B cell (primary cell): ENCODE measurements at regions not wholly inside any gene's neighbourhood (a gene's known extent, or its start where the extent isn't known, plus 50 kb on each side); places are given as distances from the start of the nearest gene placed in this dataset.

ENCODE experiments used
- ATAC-seq: fragments of 200-7000 bp; cut with Tn5 transposase; one replicate; pipeline ENCODE4 v1.10.0; 2021; ENCODE audit warnings: low read depth, mild to moderate bottlenecking, moderate number of reproducible peaks, moderate library complexity
- CTCF ChIA-PET: fragments of 350-600 bp; sonication (Branson Sonifier 250); formaldehyde crosslinking; loops from one replicate; lab custom pipeline; 2021; ENCODE audit warnings: antibody characterized with exemption, inconsistent platforms; lab: Charles Lee
- POLR2A ChIA-PET: fragments of 350-600 bp; sonication (Branson Sonifier 250); formaldehyde crosslinking; loops from one replicate; lab custom pipeline; 2021; ENCODE audit warnings: antibody characterized with exemption; lab: Charles Lee
- DNase-seq: peaks from one replicate; pipeline ENCODE4 v3.0.0; 2013
- H2AFZ ChIP-seq: 2 replicates; pipeline ENCODE4 v1.6.1; 2012; ENCODE audit warnings: mild to moderate bottlenecking, low read depth, low read length; ENCODE audit not compliant: insufficient read depth, poor library complexity, severe bottlenecking
- H3K27ac ChIP-seq, 2 donors: 1 replicate in 1 of 2; 2 replicates in 1 of 2; pipeline ENCODE4 v1.5.1; 2012 to 2013; ENCODE audit warnings: low read length in 2 of 2, mild to moderate bottlenecking in 2 of 2, moderate library complexity in 1 of 2
- H3K27me3 ChIP-seq, 4 experiments: fragments of 200-600 bp in 1 of 4; sonication (generic) in 1 of 4; replicated peaks in 1 of 4; 1 replicate in 2 of 4; 2 replicates in 2 of 4; pipeline versions ENCODE4 v1.6.1 to v1.7.0; 2013 to 2016; ENCODE audit warnings: low read length in 3 of 4, mild to moderate bottlenecking in 2 of 4, mixed read lengths in 1 of 4, moderate library complexity in 1 of 4; ENCODE audit not compliant: insufficient read depth in 4 of 4, control insufficient read depth in 3 of 4; ENCODE audit errors: control extremely low read depth in 1 of 4
- H3K36me3 ChIP-seq, 2 experiments: replicated peaks in 1 of 2; 1 replicate in 1 of 2; 2 replicates in 1 of 2; pipeline versions ENCODE4 v1.6.1 to v1.7.1; 2013; ENCODE audit warnings: low read length in 1 of 2; ENCODE audit not compliant: insufficient read depth in 2 of 2, control insufficient read depth in 1 of 2; ENCODE audit errors: control extremely low read depth in 1 of 2, extremely low read depth in 1 of 2
- H3K4me1 ChIP-seq, 2 donors: fragments of 200-600 bp in 1 of 2; sonication (generic) in 1 of 2; 1 replicate in 1 of 2; 2 replicates in 1 of 2; pipeline versions ENCODE4 v1.5.1 to v1.6.1; 2013 to 2017; ENCODE audit warnings: low read length in 2 of 2; ENCODE audit not compliant: control insufficient read depth in 2 of 2, insufficient read depth in 2 of 2
- H3K4me2 ChIP-seq: replicated peaks from 2 replicates; pipeline ENCODE3; 2012; ENCODE audit warnings: mild to moderate bottlenecking, low read depth, low read length; ENCODE audit not compliant: poor library complexity, severe bottlenecking
- H3K4me3 ChIP-seq, 5 experiments: fragments of 200-600 bp in 1 of 5; sonication (generic) in 1 of 5; 1 replicate in 3 of 5; 2 replicates in 2 of 5; pipeline versions ENCODE4 v1.5.1 to v1.7.0; 2011 to 2016; ENCODE audit warnings: low read length in 4 of 5, mild to moderate bottlenecking in 4 of 5, low read depth in 2 of 5, control low read depth in 1 of 5, moderate library complexity in 1 of 5; ENCODE audit not compliant: insufficient read depth in 1 of 5; ENCODE audit errors: control extremely low read depth in 1 of 5, extremely low read depth in 1 of 5
- H3K79me2 ChIP-seq: fragments of 200-600 bp; sonication (generic); one replicate; pipeline ENCODE4 v1.6.0; 2016; ENCODE audit warnings: low read length; ENCODE audit not compliant: control insufficient read depth, insufficient read depth
- H3K9ac ChIP-seq: fragments of 200-600 bp; sonication (generic); 2 replicates; pipeline ENCODE4 v1.6.1; 2017; ENCODE audit warnings: mild to moderate bottlenecking, low read length, moderate library complexity
- H3K9me3 ChIP-seq, 3 donors: one replicate each; pipeline versions ENCODE4 v1.6.1 to v1.7.1; 2013; ENCODE audit warnings: low read length in 2 of 3; ENCODE audit not compliant: control insufficient read depth in 2 of 3, insufficient read depth in 1 of 3; ENCODE audit errors: control extremely low read depth in 1 of 3
- H4K20me1 ChIP-seq: 2 replicates; pipeline ENCODE4 v1.6.0; 2012; ENCODE audit warnings: mild to moderate bottlenecking, low read length; ENCODE audit not compliant: insufficient read depth, control insufficient read depth, poor library complexity, severe bottlenecking
- H3K27ac Mint-ChIP-seq: one replicate; pipeline ENCODE4 v1.8.0; 2021; ENCODE audit warnings: mixed read lengths
- H3K27me3 Mint-ChIP-seq: one replicate; pipeline ENCODE4 v1.8.0; 2021; ENCODE audit warnings: mixed read lengths
- H3K4me1 Mint-ChIP-seq: one replicate; pipeline ENCODE4 v1.8.0; 2021; ENCODE audit warnings: mixed read lengths
- H3K4me3 Mint-ChIP-seq: one replicate; pipeline ENCODE4 v1.8.0; 2021; ENCODE audit warnings: mixed read lengths
- H3K9me3 Mint-ChIP-seq: one replicate; pipeline ENCODE4 v1.8.0; 2022; ENCODE audit warnings: mixed read lengths; ENCODE audit not compliant: insufficient read depth
- EZH2 ChIP-seq: IDR thresholded peaks from 2 replicates; pipeline ENCODE4 v1.6.1; 2012; ENCODE audit warnings: borderline replicate concordance, low read depth, mild to moderate bottlenecking, moderate library complexity, low read length; ENCODE audit not compliant: insufficient read depth, poor library complexity, severe bottlenecking
- WGBS: methylation state at CpG from one replicate; pipeline ENCODE4 v1.1.5; 2013; ENCODE audit warnings: missing lambda C conversion rate; ENCODE audit not compliant: insufficient coverage; 5-methylcytosine and 5-hydroxymethylcytosine counted together
- intact Hi-C: fragments of 100-400 bp; cut with micrococcal nuclease; formaldehyde crosslinking; loops from one replicate; pipeline ENCODE4 v1.10.0; 2022
- TF ChIP-seq, protein P1 (sequence below): fragments of 200-600 bp; IDR thresholded peaks from one replicate; pipeline ENCODE4 v1.8.0; 2022; ENCODE audit warnings: antibody characterized with exemption, mild to moderate bottlenecking

DNA sequence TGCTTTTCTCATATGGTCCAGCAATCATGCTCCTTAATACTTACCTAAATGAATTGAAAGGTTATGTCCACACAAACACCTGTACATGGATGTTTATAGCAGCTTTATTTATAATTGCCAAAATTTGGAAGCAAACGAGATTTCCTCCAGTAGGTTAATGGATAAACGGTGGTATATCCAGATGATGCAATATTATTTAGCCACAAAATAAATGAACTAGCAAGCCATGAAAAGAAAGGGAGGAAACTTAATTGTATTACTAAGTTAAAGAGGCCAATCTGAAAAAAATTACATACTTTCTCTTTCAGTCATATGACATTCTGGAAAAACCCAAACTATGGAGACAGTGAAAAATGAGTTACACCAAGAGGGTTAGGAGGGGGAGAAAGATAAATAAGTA, 76.3 kb upstream of the LRRC7 start:
- CTCF ChIA-PET = no interaction called here
- Histone ChIP-seq H2AFZ (no peak overlapping the region), H3K9me3 (no peaks in the 10 kb centered on the region), H3K4me1 (no peaks in the 10 kb centered on the region), H3K79me2 (no peaks in the 10 kb centered on the region), H3K27ac (no peak overlapping the region), H3K4me2 (no peak overlapping the region), H3K36me3 (no peaks in the 10 kb centered on the region), H3K9ac (no peak overlapping the region), H3K27me3 (no peaks in the 10 kb centered on the region), H4K20me1 (no peaks in the 10 kb centered on the region), H3K4me3 (no peak overlapping the region)
- Mint-ChIP-seq H3K27me3 (no peaks in the 10 kb centered on the region), H3K9me3 (peaks cover 3% of the 10 kb centered on the region), H3K4me3 (no peak overlapping the region), H3K4me1 (no peaks in the 10 kb centered on the region), H3K27ac (no peak overlapping the region)
- DNase-seq (no peak), ATAC-seq (no peak)
- POLR2A ChIA-PET = no interaction called here
- no CpG with 5 or more reads among the region's 2 CpGs for WGBS
- TF ChIP-seq, protein P1, sequence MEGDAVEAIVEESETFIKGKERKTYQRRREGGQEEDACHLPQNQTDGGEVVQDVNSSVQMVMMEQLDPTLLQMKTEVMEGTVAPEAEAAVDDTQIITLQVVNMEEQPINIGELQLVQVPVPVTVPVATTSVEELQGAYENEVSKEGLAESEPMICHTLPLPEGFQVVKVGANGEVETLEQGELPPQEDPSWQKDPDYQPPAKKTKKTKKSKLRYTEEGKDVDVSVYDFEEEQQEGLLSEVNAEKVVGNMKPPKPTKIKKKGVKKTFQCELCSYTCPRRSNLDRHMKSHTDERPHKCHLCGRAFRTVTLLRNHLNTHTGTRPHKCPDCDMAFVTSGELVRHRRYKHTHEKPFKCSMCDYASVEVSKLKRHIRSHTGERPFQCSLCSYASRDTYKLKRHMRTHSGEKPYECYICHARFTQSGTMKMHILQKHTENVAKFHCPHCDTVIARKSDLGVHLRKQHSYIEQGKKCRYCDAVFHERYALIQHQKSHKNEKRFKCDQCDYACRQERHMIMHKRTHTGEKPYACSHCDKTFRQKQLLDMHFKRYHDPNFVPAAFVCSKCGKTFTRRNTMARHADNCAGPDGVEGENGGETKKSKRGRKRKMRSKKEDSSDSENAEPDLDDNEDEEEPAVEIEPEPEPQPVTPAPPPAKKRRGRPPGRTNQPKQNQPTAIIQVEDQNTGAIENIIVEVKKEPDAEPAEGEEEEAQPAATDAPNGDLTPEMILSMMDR = no peak
- TF ChIP-seq EZH2 = no peak
- intact Hi-C loops = no loop called here

DNA sequence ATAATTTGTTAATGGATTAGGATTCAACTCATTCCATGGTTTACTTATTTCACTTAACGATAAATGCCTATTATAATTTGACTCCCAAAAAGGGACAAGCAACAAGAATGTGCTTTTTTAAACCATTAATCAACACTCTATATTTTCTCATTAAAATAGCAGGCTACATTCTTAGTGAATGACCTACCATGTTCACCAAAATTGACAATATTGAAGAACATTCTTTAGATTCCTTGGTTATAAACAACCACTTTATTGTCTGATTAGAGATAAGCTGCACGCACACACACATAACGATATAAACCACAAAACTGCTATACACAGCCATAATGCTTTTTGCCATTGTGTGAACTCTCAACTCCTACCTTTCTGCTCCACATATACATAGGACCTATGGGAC, 75.4 kb upstream of the LRRC7 start:
- Mint-ChIP-seq H3K4me3 (no peak overlapping the region), H3K9me3 (peaks cover 3% of the 10 kb centered on the region), H3K27ac (no peak overlapping the region), H3K27me3 (no peaks in the 10 kb centered on the region), H3K4me1 (no peaks in the 10 kb centered on the region)
- Histone ChIP-seq H2AFZ (no peak overlapping the region), H3K27me3 (no peaks in the 10 kb centered on the region), H3K79me2 (no peaks in the 10 kb centered on the region), H3K4me1 (no peaks in the 10 kb centered on the region), H4K20me1 (no peaks in the 10 kb centered on the region), H3K4me2 (no peak overlapping the region), H3K36me3 (no peaks in the 10 kb centered on the region), H3K9me3 (no peaks in the 10 kb centered on the region), H3K27ac (no peak overlapping the region), H3K9ac (no peak overlapping the region), H3K4me3 (no peak overlapping the region)
- 100% methylated on average over 2 of the region's 3 CpGs for WGBS
- TF ChIP-seq EZH2 = no peak
- TF ChIP-seq, protein P1 = no peak
- CTCF ChIA-PET = no interaction called here
- intact Hi-C loops = no loop called here
- ATAC-seq (no peak), DNase-seq (no peak)
- POLR2A ChIA-PET = no interaction called here
